GM21528 (cell line): ENCODE measurements at regions not wholly inside any gene's neighbourhood (a gene's known extent, or its start where the extent isn't known, plus 50 kb on each side); places are given as distances from the start of the nearest gene placed in this dataset.

Source experiments
- ATAC-seq: cut with Tn5 transposase; IDR thresholded peaks from one replicate; pipeline ENCODE4 v1.9.1; 2021; ENCODE audit warnings: mild to moderate bottlenecking, moderate library complexity; ENCODE audit not compliant: unreplicated experiment, low FRiP score

- no peak for ATAC-seq
These were observed 266.8 kb downstream of the NEDD1 start for GRCh38 chr12:97173688-97174410.

GRCh38 chr12:97177481-97177880 lies 270.4 kb downstream of the NEDD1 start:
- no peak for ATAC-seq

- no peak for ATAC-seq
These were observed 274.7 kb downstream of the NEDD1 start for GRCh38 chr12:97181571-97182265.

- ATAC-seq = no peak
These were observed 275.7 kb downstream of the NEDD1 start for GRCh38 chr12:97182769-97183168.

- ATAC-seq = no peak
These were observed 277.2 kb downstream of the NEDD1 start for GRCh38 chr12:97184127-97184773.

- no peak for ATAC-seq
These were observed 277.0 kb upstream of the RMST start for GRCh38 chr12:97185567-97185966.

- no peak for ATAC-seq
These were observed 268.1 kb upstream of the RMST start for GRCh38 chr12:97194546-97194945.

- no peak for ATAC-seq
These were observed 262.4 kb upstream of the RMST start for GRCh38 chr12:97200181-97200580.

- no peak for ATAC-seq
These were observed 259.2 kb upstream of the RMST start for GRCh38 chr12:97203408-97203807.

GRCh38 chr12:97209997-97210396 lies 252.6 kb upstream of the RMST start:
- ATAC-seq = no peak

- no peak for ATAC-seq
These were observed 251.1 kb upstream of the RMST start for GRCh38 chr12:97211416-97211930.

- ATAC-seq = no peak
These were observed 245.8 kb upstream of the RMST start for GRCh38 chr12:97216848-97217247.

GRCh38 chr12:97222391-97222790 lies 240.2 kb upstream of the RMST start:
- ATAC-seq = no peak

- no peak for ATAC-seq
These were observed 239.2 kb upstream of the RMST start for GRCh38 chr12:97223419-97223818.

- no peak for ATAC-seq
These were observed 233.6 kb upstream of the RMST start for GRCh38 chr12:97229004-97229403.

GRCh38 chr12:97235102-97235501 lies 227.5 kb upstream of the RMST start:
- ATAC-seq = no peak

- ATAC-seq = no peak
These were observed 216.2 kb upstream of the RMST start for GRCh38 chr12:97246368-97246767.

GRCh38 chr12:97250483-97250882 lies 212.1 kb upstream of the RMST start:
- ATAC-seq = no peak

- no peak for ATAC-seq
These were observed 204.9 kb upstream of the RMST start for GRCh38 chr12:97257726-97258125.

GRCh38 chr12:97259098-97259497 lies 203.5 kb upstream of the RMST start:
- no peak for ATAC-seq

- ATAC-seq = no peak
These were observed 201.8 kb upstream of the RMST start for GRCh38 chr12:97260786-97261185.
